HEK293T (cell line): ENCODE measurements at regions not wholly inside any gene's neighbourhood (a gene's known extent, or its start where the extent isn't known, plus 50 kb on each side); places are given as distances from the start of the nearest gene placed in this dataset.

Experiments used
- BHLHE40 ChIP-seq: fragments of 450-650 bp; IDR thresholded peaks from 2 replicates; pipeline ENCODE4 v1.6.1; 2016; ENCODE audit warnings: mild to moderate bottlenecking, moderate library complexity, borderline replicate concordance
- CTBP1 ChIP-seq: fragments of 450-650 bp; IDR thresholded peaks from 2 replicates; pipeline ENCODE4 v1.6.1; 2016; ENCODE audit warnings: borderline replicate concordance
- ELF4 ChIP-seq: fragments of 450-650 bp; IDR thresholded peaks from 2 replicates; pipeline ENCODE4 v1.6.1; 2017; ENCODE audit warnings: antibody characterized with exemption
- FOXA1 ChIP-seq: fragments of 450-650 bp; IDR thresholded peaks from 2 replicates; pipeline ENCODE4 v1.6.1; 2016; ENCODE audit warnings: mild to moderate bottlenecking
- FOXK2 ChIP-seq: fragments of 450-650 bp; IDR thresholded peaks from 2 replicates; pipeline ENCODE4 v1.6.1; 2016; ENCODE audit warnings: mild to moderate bottlenecking
- FOXM1 ChIP-seq: fragments of 450-650 bp; IDR thresholded peaks from 2 replicates; pipeline ENCODE4 v1.6.1; 2017; ENCODE audit warnings: mild to moderate bottlenecking, borderline replicate concordance
- L3MBTL2 ChIP-seq: fragments of 450-650 bp; conservative IDR thresholded peaks from 2 replicates; pipeline ENCODE4 v1.6.1; 2016; ENCODE audit warnings: mild to moderate bottlenecking
- LEF1 ChIP-seq: fragments of 450-650 bp; IDR thresholded peaks from 2 replicates; pipeline ENCODE4 v1.6.1; 2017; ENCODE audit warnings: mild to moderate bottlenecking, borderline replicate concordance
- NFRKB ChIP-seq: fragments of 450-650 bp; IDR thresholded peaks from 2 replicates; pipeline ENCODE4 v1.6.1; 2016; ENCODE audit warnings: mild to moderate bottlenecking, moderate library complexity
- SP1 ChIP-seq: fragments of 450-650 bp; IDR thresholded peaks from 2 replicates; pipeline ENCODE4 v1.6.1; 2017
- SUZ12 ChIP-seq: fragments of 450-650 bp; IDR thresholded peaks from 2 replicates; pipeline ENCODE4 v1.6.1; 2016; ENCODE audit warnings: mild to moderate bottlenecking
- TARDBP ChIP-seq: fragments of 450-650 bp; IDR thresholded peaks from 2 replicates; pipeline ENCODE4 v1.6.1; 2016
- ZNF384 ChIP-seq: fragments of 450-650 bp; IDR thresholded peaks from 2 replicates; pipeline ENCODE4 v1.6.1; 2016
- TF ChIP-seq, protein P1 (sequence below): fragments of 450-650 bp; IDR thresholded peaks from 2 replicates; pipeline ENCODE4 v1.6.1; 2016

DNA sequence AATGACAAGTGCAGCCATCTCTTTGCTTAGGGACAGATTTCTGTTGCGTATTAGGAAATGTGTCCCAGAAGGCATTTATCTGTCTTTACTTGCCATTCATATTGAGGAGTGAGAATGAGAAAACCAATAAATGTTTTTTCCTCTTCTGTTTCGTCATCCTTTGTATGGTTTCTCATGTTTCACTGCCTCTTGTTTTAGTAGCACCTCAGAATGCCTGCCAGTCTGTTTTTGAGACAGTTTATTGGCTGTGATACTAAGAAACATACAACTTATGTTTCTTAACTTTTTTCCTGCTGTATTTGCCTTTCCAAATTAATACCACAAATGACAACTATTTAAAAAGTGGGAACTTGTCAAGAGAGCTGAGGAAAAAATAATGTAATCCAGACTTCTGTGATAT, 390.2 kb upstream of the GOLIM4 start:
- TF ChIP-seq ELF4 (no peak), FOXA1 (no peak), LEF1 (no peak), NFRKB (no peak), BHLHE40 (no peak), FOXM1 (no peak), TARDBP (no peak), SUZ12 (no peak), L3MBTL2 (no peak), ZNF384 (no peak), SP1 (no peak), FOXK2 (no peak), CTBP1 (no peak)
- TF ChIP-seq, protein P1, sequence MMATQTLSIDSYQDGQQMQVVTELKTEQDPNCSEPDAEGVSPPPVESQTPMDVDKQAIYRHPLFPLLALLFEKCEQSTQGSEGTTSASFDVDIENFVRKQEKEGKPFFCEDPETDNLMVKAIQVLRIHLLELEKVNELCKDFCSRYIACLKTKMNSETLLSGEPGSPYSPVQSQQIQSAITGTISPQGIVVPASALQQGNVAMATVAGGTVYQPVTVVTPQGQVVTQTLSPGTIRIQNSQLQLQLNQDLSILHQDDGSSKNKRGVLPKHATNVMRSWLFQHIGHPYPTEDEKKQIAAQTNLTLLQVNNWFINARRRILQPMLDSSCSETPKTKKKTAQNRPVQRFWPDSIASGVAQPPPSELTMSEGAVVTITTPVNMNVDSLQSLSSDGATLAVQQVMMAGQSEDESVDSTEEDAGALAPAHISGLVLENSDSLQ, result peak; percentile 53
